NCI-H187 treated with DMSO at 0.1 percent for 48 hours (cell line): ENCODE measurements at regions not wholly inside any gene's neighbourhood (a gene's known extent, or its start where the extent isn't known, plus 50 kb on each side); places are given as distances from the start of the nearest gene placed in this dataset.
"Not testable (repeated sequence)": the region's sequence is repeated elsewhere in the genome, so short reads cannot be mapped to it uniquely, and the experiment has no call there.

Experiments
- DNase-seq: peaks from one replicate; lab custom pipeline; 2025; lab: John Stamatoyannopoulos, UW

DNA sequence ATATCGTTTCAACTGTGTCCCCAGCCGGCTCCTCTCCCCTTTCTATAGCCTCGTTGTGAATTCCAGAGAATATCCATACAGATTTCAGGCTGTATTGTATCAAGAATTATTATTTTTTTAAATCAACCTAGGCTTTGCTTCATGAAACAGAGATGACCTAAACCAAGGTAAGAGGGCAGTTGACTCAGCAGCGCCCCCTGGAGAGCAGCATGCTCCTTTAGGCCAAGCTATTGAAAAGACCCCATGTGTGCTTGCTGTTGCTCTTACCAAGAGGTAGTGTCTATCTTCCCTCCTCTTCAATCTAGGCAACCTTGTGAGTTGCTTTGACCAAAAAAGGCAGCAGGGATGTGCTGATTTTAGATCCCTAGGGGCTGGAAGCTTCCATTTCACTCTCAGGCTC lies 426.7 kb upstream of the SMIM21 start:
- no peak for DNase-seq

- no peak for DNase-seq
Measured at GRCh38 chr18:75846321-75846720, 418.8 kb upstream of the SMIM21 start.

GRCh38 chr18:75845413-75845812 lies 417.9 kb upstream of the SMIM21 start:
- DNase-seq, result no peak

DNA sequence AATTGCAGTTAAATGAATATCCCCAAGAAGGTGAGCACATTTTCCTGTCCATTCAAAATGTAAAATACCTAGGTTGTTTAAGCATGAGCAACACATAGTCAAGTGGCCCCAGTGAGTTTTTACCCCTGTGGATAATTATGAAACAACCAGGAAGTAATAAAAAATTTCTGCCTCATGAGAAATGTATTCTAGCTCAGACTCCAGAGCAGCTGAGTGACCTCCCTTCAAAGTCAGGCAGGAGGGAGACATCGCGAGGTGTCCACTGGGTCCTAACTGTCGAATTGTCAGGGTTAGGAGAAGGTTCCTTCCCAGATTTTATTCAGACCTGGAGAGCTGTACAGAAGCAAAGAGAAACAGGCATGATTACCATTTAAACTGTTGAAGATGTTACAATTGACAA lies 416.6 kb upstream of the SMIM21 start:
- no peak for DNase-seq

GRCh38 chr18:75840131-75840530 lies 412.6 kb upstream of the SMIM21 start:
- DNase-seq, result no peak

- not testable (repeated sequence) for DNase-seq
Measured at GRCh38 chr18:75839686-75840085, 412.2 kb upstream of the SMIM21 start.

GRCh38 chr18:75839041-75839440 lies 411.5 kb upstream of the SMIM21 start:
- no peak for DNase-seq

DNA sequence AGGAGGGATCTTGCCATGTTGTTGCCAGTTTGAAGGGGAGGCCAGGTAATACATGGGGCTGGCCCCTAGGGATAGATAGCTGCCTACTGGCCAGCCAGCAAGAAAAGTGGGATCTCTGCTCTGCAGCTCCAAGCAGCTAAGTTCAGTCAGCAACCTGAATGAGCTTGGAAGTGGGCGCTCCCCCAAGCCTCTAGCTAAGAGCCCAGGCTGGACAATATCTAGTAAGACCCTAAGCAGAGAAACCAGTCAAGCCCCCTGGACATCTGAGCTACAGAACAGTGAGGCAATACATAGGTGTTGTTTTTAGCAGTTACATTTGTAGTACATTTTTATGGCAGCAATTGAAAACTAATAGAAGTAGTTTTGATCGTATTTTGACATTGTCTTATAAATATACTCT lies 409.8 kb upstream of the SMIM21 start:
- DNase-seq, result no peak

GRCh38 chr18:75836516-75836915 lies 409.0 kb upstream of the SMIM21 start:
- DNase-seq, result no peak

- DNase-seq, result no peak
Measured at GRCh38 chr18:75831960-75832359, 404.5 kb upstream of the SMIM21 start.

- no peak for DNase-seq
Measured at GRCh38 chr18:75830828-75831227, 403.3 kb upstream of the SMIM21 start.

- no peak for DNase-seq
Measured at GRCh38 chr18:75829091-75829490, 401.6 kb upstream of the SMIM21 start.

DNA sequence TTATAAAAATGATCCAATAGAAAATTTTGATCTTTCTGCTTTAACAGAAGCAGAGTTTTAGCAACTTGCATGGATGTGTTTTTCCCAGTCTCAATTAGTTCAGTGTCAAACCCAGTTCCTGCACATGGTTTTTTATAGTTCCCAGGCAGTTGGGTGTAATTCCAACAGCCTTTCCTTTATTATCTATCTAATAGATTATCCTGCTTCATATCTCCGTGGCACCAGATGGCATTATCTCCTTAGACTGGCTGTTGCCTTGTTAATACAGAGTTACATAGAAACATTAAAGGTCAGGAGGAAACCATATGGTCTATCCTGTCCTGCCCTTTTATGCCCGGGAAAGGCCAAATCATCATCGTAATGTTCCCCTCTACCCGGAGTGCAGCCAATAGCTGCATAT lies 400.9 kb upstream of the SMIM21 start:
- DNase-seq, result no peak

DNA sequence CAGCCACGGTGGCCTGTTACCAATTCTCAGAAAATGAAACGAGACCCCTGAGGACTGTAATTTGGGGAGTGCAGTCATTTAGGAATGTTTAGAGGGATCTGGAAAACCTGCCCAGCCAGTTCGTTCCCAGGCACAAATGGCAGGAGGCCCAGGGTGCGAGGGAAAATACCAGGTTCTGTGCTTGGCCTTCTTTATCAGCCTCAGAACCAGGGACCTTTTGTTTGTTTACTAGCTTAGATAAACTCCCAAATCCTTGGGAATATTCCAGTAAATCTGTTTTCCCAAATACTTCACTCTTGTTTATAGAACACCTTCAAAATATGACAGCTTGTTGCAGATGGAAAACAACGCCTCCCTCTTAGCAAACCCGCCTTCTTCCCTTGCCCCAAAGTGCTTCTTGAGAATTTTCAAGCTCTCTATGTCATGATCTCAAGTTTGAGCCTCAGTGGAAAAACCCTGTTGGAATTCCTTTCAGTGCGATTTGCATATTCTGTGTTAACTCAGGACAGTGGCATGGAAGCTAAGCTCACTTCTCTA lies 400.3 kb upstream of the SMIM21 start:
- DNase-seq, result no peak

DNA sequence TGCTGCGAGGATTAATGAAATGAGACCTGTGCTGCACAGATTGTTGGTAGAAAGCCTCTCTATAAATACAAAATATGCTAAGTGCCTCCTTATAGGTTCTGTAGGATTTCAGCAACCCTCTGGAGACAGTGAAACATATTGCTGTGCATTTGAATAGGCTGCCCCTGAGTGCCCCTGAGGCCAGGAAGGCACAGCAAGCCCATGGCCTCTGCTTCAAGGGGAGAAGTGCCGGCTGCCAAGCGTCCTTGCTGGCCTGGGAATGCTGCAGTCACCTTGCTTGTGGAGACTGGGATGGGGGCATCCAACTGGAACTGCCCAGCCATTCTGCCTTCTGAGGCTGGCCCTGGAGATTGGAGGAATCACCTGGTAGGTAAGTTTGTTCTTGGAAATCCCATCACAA lies 397.2 kb upstream of the SMIM21 start:
- DNase-seq, result no peak

GRCh38 chr18:75823471-75823870 lies 396.0 kb upstream of the SMIM21 start:
- peak; percentile 43 for DNase-seq

DNA sequence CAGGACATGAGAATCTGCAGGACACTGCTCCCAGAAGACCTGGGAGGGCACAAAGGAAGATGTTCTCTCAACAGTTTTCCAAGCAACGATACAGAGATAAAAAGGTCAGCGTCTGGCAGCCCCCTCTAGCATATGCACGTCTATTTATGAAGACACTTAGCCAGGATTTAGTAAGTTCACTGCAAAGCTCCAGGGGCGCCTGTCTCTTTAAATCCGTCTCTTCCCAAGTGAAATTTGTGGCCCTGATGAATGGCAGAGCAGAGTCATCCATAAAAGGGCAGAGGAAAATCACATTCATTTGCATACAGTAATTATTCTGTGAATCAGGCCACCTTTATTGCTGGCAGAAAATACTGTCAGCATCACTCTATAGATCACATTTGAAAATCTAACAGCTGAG lies 390.9 kb upstream of the SMIM21 start:
- no peak for DNase-seq

DNA sequence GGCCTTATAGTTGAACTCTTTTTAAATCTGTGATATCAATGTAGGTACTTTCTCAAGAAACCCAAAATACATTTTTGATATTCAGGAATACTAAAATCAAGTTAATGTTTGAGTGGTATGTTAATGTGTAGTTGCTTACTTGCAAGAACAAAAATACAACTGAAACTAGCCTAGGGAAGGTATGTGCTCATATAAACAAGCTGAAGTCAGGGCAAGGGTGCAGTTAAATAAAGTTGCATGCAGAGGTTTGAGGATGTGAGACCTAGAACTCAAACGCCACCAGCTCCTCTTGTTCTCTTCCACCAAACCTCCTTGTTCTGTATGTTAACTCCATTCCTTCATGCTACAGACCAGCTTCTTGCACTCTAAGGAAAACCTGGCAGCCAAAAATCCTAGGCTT lies 388.3 kb upstream of the SMIM21 start:
- DNase-seq, result no peak

- DNase-seq, result no peak
Measured at GRCh38 chr18:75812761-75813160, 385.3 kb upstream of the SMIM21 start.

GRCh38 chr18:75810961-75811551 lies 383.6 kb upstream of the SMIM21 start:
- DNase-seq, result no peak

DNA sequence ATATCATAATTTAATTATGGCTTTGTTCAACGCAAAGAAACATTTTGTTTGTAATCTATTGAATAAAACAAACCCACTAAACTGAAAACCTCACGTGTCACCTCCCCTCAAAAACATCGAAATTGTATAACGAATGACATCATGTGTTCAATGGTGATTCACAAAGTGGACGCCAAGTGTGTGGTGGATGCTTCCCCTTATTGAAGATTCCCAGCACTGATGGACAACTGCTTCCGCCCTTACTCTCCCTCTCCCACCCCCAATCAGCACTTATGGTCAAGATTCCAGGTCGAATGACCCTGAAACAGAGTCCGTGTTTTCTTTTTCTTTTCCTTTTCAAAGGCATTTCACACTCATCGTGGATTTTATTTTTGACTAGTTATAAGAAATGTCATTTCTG lies 383.0 kb upstream of the SMIM21 start:
- no peak for DNase-seq

DNA sequence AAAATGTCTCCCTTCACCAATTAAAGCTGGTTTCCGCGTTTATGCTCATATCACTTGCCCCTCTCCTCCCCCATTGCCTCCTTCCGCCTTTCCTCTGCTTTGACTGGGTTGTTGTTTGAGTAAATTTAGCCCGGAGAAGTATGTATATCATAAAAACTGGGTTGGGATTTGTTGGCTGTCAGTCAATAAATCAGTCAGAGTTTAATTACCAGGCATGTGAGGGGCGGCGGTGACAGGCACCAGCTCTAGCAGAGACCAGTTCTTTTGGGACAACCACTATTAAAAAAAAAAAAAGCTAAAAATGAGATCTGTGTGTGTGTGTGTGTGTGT lies 382.4 kb upstream of the SMIM21 start:
- no peak for DNase-seq

- no peak for DNase-seq
Measured at GRCh38 chr18:75809151-75809925, 381.8 kb upstream of the SMIM21 start.

DNA sequence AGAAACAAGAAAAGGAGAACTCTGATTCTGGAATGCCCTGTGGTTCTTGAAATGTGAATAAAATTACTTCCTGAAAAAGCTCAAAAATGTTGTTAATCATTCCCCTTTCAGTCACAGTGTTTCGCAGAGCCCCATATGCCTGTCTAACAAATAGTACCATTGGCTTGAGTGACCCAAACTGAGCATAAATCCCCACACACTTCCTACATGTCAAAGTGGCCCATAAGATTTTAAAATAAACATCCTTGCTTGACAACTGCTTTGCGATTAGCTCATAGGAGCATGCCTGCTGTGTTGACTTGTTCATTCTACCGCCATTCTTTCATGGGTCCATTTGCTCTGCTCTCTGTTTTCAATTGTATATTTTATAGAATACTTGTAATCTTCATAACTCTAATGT lies 377.8 kb upstream of the SMIM21 start:
- DNase-seq, result no peak
